ES-I3 (cell line): ENCODE measurements at regions not wholly inside any gene's neighbourhood (a gene's known extent, or its start where the extent isn't known, plus 50 kb on each side); places are given as distances from the start of the nearest gene placed in this dataset.

Experiments used
- H3K36me3 ChIP-seq: 2 replicates; pipeline ENCODE4 v1.6.1; 2013; ENCODE audit warnings: mild to moderate bottlenecking, low read length, control low read depth, moderate library complexity; ENCODE audit not compliant: insufficient read depth
- H3K4me1 ChIP-seq: 2 replicates; pipeline ENCODE4 v1.6.1; 2013; ENCODE audit warnings: mild to moderate bottlenecking, control low read depth, low read length; ENCODE audit not compliant: insufficient read depth
- H3K9ac ChIP-seq: 2 replicates; pipeline ENCODE4 v1.6.1; 2013; ENCODE audit warnings: low read depth, mild to moderate bottlenecking, low read length, moderate library complexity
- H3K9me3 ChIP-seq: 2 replicates; pipeline ENCODE4 v1.6.1; 2013; ENCODE audit warnings: mild to moderate bottlenecking, low read length, moderate library complexity; ENCODE audit not compliant: control insufficient read depth, insufficient read depth

DNA sequence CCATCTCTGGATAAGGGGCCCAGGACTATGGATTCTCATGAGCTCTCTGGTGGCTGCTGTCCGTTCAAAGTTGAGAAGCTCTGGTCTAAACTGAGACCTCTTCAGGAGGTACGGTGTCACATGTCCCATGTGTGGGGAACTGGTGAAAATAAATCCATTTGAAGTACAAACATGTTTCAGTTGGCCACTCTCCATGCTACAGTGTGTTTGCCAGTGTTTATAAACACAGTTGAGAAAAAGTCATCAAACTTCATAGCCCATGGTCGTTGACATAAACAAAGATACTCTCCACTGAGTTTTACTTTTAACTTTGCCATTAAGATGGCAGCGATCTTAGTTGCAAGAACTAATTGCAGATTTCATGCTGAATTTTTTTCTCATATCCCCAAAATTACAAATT, 72.8 kb downstream of the PSMG1 start:
- peaks cover 5% of the 10 kb centered on the region; the same call in 1 of the 2 replicates for H3K4me1 ChIP-seq
- no peak overlapping the region for H3K9ac ChIP-seq
- H3K36me3 ChIP-seq: no peaks in the 10 kb centered on the region
- H3K9me3 ChIP-seq: no peaks in the 10 kb centered on the region

DNA sequence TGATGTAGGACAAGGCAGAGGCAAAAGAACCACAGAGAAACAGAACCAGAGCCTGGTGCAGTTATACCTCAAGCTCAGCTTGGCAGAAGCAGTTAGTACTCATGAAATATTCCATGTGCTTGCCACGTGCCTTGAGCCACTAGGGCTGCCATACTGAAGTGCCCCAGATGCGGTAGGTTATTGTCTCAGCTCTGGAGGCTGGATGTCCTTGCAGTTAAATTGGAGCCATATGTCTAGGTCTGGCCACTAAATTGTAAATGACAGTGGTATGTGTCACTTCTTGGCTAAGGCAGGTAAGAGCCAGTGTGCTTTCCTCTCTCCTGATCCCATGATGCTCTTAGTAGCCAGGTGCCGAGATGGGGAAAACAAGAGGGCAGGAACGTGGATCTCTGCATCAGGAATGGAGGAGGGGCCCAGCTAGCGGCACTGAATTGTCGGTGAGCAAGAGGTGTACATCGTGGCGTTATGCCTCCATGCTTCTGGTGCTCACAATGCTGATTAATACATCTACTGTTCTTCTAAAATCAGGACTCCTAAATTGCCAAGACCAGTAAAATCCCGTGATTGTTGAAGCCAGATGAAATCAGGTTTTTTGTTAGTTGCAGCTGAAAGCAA, 73.5 kb downstream of the PSMG1 start:
- no peaks in the 10 kb centered on the region for H3K9me3 ChIP-seq
- H3K4me1 ChIP-seq: no peaks in the 10 kb centered on the region
- no peaks in the 10 kb centered on the region for H3K36me3 ChIP-seq
- no peak overlapping the region for H3K9ac ChIP-seq

DNA sequence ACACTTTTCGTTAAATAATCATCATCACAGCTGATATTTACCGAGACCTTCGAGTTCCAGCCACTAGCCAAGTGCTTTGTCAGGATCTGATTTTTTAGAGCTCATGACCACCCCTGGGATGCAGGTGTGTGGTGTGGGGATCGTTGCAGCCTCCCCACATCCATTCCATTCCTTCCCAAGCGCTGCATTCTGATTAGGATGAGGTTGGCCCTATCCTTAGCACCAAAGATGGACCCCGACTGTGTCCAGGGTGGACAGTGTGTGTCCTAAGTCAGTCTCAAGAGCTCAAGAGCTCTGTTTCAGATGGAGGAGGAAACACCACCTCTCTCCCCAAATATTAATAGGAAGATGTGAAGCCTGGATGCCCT, 74.1 kb downstream of the PSMG1 start:
- no peaks in the 10 kb centered on the region for H3K36me3 ChIP-seq
- H3K4me1 ChIP-seq: no peaks in the 10 kb centered on the region
- H3K9ac ChIP-seq: no peak overlapping the region
- no peaks in the 10 kb centered on the region; the same call in 1 of the 2 replicates for H3K9me3 ChIP-seq

DNA sequence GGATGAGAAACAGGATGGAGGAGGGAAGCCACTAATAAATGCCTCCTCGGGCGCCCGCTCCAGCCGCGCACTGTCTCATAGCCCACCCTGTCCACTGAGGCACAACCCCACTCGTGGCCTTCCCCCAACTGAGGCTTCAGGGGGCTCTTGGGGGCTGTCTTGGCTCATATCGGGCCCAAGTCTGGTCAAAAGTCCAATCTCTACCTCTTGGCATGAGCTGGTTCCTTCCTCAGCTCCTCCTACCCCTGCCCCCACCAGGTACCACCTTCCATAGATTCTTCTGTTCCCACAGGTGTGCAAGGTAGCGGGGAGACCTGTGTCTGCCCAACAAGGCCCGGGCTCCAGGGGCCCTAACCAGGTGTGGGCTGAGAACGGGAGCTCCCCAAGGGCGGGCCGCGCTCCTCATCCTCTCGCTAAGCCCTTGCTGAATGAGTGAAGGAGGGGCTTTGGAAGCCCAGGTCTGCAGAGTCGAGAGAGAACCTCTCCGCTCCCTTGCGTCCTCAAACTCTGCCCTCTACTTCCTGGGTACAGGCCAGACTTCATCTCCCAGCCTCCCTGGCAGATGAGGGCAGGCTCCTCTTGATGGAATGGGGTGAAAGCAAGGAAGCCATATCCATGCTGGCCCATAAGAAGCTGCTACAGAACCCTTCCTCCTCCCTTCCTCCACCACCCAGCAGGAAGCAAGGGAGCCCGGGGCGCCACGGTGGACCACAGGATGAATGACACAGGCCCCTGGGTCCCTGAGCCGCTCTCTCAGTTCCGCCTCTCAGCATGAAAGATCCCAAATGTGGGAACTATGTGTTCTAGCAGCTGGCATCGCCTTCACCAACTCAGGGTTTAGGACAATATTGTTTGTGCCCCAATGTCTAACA, 74.7 kb downstream of the PSMG1 start:
- H3K4me1 ChIP-seq: no peaks in the 10 kb centered on the region
- H3K36me3 ChIP-seq: no peaks in the 10 kb centered on the region
- H3K9me3 ChIP-seq: no peaks in the 10 kb centered on the region; the same call in 1 of the 2 replicates
- no peak overlapping the region for H3K9ac ChIP-seq

DNA sequence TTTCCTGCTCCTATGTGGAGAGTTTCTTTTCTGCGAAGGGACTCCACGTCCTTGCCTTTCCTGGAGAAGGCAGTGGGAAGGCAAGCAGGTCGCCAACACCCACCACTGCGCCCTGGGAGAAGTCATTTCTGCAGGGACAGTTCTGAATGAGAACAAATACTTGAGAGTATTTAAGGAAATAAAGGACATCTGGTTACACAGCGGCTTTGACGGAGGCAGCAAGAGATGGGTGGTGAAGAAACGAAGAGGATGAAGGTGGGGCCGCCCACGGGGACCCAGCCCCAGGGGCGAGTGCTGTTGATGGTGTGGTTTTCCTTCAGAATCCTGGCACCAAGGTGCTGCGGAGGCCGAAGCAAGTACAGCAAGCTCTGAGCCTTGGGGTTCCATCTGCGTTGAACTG, 75.5 kb downstream of the PSMG1 start:
- Histone ChIP-seq H3K4me1 (no peaks in the 10 kb centered on the region), H3K9ac (no peak overlapping the region), H3K36me3 (no peaks in the 10 kb centered on the region), H3K9me3 (no peaks in the 10 kb centered on the region; the same call in 1 of the 2 replicates)

DNA sequence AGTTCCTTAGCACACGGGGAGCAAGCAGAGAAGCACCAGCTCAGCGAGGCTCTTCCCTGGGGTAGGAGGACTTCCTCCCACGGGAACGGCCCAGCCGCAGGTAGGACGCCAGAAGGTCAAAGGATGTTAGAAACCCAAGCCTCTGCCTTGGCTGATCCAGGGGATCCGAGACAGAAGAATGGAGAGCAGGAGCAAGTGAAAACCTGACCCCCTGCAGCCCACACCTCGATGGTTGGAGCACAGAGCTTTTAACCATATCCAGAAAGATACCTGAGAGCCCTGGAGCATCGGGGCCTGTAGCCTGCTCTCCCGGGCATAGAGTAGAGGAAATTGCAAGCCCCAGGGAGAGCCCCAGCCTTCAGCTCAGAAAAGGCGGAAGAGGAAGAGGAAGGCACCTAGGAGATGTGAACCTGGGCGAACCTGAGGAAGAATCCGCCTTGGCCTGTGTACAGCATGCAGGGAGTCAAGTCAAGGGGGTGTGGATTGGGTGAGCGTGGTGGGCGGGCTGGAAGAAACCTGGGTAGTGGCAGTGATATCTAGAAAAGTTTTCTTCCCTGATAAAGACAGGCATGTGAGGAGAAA, 76.3 kb downstream of the PSMG1 start:
- H3K36me3 ChIP-seq: no peaks in the 10 kb centered on the region
- no peaks in the 10 kb centered on the region for H3K4me1 ChIP-seq
- H3K9ac ChIP-seq: no peak overlapping the region
- no peaks in the 10 kb centered on the region; the same call in 1 of the 2 replicates for H3K9me3 ChIP-seq

DNA sequence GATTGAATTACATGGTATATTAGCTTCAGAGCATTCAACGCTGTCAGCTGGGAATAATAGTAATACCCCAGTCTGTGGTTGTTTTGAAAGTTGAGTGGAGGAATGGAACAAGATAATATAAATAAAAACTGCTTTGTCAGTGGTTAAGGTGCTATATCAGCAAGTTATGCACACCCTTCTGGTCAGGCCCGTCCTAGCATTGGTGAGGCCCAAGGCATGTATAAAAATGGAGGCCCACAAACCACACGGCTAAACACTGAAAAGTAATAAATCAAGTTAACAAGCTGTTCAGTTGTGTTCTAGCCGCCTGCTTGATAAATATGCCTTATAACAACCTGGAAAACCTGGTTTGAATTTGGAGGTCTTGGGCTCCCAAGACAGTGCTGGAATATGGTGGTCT, 77.4 kb downstream of the PSMG1 start:
- H3K4me1 ChIP-seq: no peaks in the 10 kb centered on the region
- H3K36me3 ChIP-seq: no peaks in the 10 kb centered on the region
- no peak overlapping the region for H3K9ac ChIP-seq
- H3K9me3 ChIP-seq: no peaks in the 10 kb centered on the region; the same call in 1 of the 2 replicates

DNA sequence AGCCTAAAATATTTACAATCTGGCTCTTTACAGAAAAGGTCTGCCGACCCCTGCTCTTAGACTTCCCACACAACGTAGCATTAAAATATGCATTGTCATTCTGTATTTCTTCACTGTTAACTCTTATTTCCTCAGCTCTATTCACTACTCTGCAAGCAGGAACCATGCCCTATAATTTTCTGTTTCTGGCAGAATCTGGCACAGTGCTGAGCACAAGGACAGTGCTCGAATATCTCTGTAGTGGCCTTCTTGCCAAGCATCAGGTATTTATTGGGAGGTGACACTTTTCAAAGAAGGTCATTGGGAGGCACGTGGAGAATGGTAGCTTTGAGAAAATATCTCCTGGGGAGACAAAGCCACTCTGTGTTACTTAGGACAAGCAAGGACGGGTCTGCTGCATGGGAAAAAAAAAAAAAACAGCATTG, 77.9 kb downstream of the PSMG1 start:
- H3K9me3 ChIP-seq: no peaks in the 10 kb centered on the region; the same call in 1 of the 2 replicates
- H3K9ac ChIP-seq: no peak overlapping the region
- H3K36me3 ChIP-seq: no peaks in the 10 kb centered on the region

DNA sequence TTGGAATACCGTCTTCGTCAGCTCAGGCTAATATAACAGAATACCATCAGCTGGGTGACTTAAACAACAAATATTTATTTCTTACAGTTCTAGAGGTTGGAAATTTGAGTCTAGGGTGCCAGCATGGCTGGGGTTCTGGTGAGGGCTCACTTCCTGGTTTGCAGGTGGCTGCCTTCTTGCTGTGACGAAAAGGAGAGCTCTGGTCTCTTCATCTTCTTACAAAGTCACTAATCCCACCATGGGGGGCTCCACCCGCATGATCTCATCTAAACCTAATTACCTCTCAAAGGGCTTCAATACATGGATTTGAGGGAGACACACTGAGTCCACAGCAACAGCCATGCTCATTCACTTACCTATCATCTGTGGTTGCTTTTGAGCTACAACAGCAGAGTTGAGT, 78.3 kb downstream of the PSMG1 start:
- no peaks in the 10 kb centered on the region; the same call in 1 of the 2 replicates for H3K9me3 ChIP-seq
- no peaks in the 10 kb centered on the region for H3K4me1 ChIP-seq
- no peaks in the 10 kb centered on the region for H3K36me3 ChIP-seq
- no peak overlapping the region for H3K9ac ChIP-seq

More for the DNA sequence above, 77.9 kb downstream of the PSMG1 start:
- H3K4me1 ChIP-seq: no peaks in the 10 kb centered on the region

DNA sequence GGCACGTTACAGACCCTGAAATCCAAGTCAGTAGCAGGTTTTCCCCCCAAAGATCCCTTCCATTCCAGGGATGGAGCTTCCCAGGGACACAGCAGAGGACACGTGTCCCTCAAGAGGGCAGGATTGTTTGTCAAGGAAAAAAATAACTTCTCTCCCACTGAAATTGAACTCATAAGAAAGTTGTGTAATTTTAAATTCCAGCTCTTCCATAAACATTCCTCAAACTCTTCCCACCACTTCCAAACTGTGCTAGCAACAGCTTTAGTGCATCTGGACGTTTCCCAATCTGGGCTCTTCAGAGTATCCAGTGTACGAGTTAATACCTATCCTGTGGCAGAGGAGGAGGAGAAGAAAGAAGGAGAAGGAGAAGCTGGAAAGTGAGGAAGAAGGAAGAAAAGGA, 79.6 kb downstream of the PSMG1 start:
- H3K9ac ChIP-seq: no peak overlapping the region
- no peaks in the 10 kb centered on the region; the same call in 1 of the 2 replicates for H3K9me3 ChIP-seq
- H3K36me3 ChIP-seq: no peaks in the 10 kb centered on the region
- no peaks in the 10 kb centered on the region for H3K4me1 ChIP-seq

DNA sequence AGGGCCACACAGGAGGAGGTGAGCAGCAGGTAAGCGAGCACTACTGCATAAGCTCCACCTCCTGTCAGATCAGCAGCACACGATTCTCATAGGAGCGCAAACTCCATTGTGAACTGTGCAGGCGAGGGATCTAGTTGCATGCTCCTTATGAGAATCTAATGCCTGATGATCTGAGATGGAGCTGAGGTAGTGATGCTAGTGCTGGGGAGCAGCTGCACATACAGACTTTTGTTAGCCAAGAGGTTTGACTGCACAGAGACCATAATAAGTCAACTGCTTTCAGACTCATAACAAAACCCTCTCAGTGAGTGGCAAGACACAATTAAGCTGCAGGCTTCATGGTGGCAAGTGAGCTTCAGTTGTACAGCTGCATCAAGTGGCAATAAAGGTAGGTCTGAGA, 83.4 kb downstream of the PSMG1 start:
- no peak overlapping the region for H3K9ac ChIP-seq
- no peaks in the 10 kb centered on the region; the same call in 1 of the 2 replicates for H3K9me3 ChIP-seq
- H3K36me3 ChIP-seq: no peaks in the 10 kb centered on the region
- no peaks in the 10 kb centered on the region for H3K4me1 ChIP-seq

DNA sequence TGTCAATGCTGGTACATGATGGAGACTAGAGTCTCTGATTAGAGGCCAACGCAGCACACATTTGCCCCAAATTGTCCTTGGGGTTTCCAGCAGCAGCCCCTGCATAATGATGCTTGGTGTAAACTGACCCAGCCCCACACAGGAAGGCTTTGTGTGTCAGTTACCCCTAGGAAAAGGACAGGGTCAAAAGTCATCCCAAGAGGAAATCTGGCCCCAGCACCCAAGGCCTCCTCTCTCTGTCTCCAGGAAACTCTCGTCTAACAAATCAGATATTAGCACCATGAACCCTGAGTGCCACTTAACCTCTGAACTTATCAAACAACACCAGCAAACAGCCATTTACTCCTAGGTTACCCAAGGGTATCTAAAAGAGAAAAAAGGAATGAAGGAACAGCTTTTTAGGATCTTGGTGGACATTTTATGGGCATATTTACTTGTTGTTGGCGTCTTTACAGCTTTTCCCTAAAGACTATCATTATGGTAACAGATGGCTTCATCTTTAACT, 84.5 kb downstream of the PSMG1 start:
- no peaks in the 10 kb centered on the region for H3K36me3 ChIP-seq
- H3K4me1 ChIP-seq: no peaks in the 10 kb centered on the region
- H3K9ac ChIP-seq: no peak overlapping the region
- no peaks in the 10 kb centered on the region for H3K9me3 ChIP-seq

DNA sequence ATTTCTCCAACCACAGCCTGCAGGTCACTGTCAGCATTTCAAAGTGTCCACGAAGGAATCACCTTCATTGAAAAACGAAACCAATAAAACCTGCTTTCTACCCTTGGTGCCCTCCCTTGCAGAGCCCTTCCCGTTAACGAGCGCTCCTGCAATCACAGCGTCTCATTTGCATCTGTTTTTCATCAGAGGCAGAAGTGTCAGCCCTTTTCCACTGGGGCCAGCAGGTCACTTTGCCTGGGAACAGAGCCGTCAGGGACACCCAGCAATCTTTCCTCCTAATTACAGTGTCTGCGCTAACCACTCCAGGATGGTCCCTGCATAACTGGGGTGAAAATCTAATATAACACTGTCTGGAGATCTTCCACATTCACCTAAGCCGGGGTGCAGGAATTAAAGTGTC, 85.3 kb downstream of the PSMG1 start:
- no peaks in the 10 kb centered on the region for H3K9me3 ChIP-seq
- no peak overlapping the region for H3K9ac ChIP-seq
- no peaks in the 10 kb centered on the region for H3K4me1 ChIP-seq
- no peaks in the 10 kb centered on the region for H3K36me3 ChIP-seq

DNA sequence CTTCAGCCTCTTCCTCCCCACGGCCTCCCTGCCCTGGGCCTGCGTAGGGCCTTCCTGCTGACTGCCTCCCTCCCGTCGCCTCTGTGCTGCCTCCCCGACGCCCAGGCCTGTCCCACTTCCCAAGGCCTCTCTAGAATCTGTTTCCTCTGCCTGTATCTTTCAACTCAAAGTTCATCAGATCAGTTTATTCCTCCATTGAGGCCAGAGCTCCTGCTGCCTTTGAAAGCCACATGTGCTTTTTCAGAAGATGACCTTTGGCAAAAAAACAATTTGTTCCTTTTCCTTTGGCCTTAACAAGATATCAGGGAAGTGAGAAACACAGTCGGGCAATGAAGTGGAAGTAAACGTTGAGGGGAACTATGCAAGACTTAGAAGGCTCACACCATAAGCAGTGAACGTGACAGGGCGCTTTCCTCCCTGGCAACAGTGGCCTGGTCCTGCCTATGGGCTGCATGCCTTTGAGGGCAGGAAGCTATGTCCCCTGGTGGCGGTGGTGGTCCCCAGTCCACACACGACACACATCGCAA, 85.9 kb downstream of the PSMG1 start:
- Histone ChIP-seq H3K9ac (no peak overlapping the region), H3K4me1 (no peaks in the 10 kb centered on the region), H3K36me3 (no peaks in the 10 kb centered on the region), H3K9me3 (no peaks in the 10 kb centered on the region)
